GM10266 (cell line): ENCODE measurements at regions not wholly inside any gene's neighbourhood (a gene's known extent, or its start where the extent isn't known, plus 50 kb on each side); places are given as distances from the start of the nearest gene placed in this dataset.
"Not testable (repeated sequence)": the region's sequence is repeated elsewhere in the genome, so short reads cannot be mapped to it uniquely, and the experiment has no call there.

ENCODE experiments used
- DNase-seq: peaks from one replicate; pipeline ENCODE4 v3.0.0; 2012; ENCODE audit errors: extremely low spot score
- TF ChIP-seq, protein P1 (sequence below): IDR thresholded peaks from 2 replicates; pipeline ENCODE4 v1.5.1; 2012; ENCODE audit warnings: mild to moderate bottlenecking, low read depth; ENCODE audit not compliant: control insufficient read depth, insufficient read depth; ENCODE audit errors: missing control alignments

DNA sequence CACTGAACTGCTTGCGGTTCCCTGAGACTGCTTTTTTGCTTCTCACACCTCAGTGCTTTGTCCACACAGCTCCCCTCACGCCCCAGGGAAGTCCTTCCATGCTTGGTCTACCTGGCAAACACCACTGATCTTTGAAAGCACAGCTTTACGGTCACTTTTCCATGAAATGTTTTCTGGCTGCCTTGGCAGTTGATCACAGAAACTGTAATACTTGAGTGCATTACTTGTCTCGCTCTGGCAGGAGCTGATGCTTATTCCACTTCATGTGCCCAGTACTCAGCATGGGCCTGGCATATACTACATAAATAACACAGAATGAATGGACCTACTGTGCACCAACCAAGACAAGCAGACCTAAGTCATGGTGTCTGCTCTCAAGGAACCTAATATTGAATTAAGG lies 121.1 kb downstream of the MEX3B start:
- TF ChIP-seq, protein P1, sequence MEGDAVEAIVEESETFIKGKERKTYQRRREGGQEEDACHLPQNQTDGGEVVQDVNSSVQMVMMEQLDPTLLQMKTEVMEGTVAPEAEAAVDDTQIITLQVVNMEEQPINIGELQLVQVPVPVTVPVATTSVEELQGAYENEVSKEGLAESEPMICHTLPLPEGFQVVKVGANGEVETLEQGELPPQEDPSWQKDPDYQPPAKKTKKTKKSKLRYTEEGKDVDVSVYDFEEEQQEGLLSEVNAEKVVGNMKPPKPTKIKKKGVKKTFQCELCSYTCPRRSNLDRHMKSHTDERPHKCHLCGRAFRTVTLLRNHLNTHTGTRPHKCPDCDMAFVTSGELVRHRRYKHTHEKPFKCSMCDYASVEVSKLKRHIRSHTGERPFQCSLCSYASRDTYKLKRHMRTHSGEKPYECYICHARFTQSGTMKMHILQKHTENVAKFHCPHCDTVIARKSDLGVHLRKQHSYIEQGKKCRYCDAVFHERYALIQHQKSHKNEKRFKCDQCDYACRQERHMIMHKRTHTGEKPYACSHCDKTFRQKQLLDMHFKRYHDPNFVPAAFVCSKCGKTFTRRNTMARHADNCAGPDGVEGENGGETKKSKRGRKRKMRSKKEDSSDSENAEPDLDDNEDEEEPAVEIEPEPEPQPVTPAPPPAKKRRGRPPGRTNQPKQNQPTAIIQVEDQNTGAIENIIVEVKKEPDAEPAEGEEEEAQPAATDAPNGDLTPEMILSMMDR: no peak
- no peak for DNase-seq

DNA sequence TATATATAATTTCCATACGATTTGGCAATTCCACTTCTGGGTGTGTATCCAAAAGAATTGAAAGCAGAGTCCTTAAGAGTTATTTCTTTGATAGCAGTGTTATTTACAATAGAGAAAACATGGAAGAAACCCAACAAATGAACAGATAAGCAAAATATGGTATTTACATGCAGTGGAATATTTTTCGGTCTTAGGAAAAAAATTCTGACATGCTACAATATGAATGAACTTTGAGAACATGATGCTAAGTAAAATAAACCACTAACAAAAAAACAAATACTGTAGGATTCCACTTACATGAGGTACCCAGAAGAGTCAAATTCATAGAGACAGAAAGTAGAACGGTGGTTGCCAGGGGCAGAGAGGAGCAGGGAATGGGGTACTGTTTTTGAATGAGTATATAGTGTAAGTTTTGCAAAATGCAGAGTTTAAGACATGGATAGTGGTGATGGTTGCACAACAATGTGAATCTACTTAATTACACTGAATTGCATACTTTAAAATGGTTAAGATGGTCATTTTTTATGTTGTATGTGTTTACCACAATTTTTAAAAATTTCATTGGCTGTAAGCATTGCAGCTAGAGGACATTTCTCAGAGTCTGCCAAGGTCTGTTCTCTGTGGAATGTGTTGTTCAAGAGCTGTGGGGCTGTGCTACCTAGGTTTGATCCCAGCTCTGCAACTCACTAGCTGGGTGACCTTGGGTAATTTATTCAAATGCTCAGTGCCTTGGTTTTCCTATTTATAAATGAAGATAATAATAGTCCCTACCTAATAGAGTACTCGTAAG lies 122.1 kb downstream of the MEX3B start:
- DNase-seq: no peak
- TF ChIP-seq, protein P1: no peak

DNA sequence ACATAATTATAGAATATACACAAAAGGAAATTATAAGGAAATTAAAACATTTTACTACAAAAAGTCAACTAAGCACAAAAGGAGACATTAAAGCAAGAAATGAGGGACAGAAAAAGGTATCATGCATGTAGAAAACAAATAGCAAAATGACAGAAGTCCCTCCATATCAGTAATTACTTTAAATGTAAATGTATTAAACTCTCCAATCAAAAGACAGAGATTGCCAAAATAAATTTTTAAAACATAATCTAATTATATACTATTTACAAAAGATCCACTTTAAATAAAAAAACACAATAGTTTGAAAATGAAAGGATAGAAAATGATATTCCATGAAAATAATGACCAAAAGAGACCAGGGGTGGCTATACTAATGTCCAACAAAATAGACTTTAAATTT lies 123.7 kb downstream of the MEX3B start:
- TF ChIP-seq, protein P1: no peak
- DNase-seq: no peak

DNA sequence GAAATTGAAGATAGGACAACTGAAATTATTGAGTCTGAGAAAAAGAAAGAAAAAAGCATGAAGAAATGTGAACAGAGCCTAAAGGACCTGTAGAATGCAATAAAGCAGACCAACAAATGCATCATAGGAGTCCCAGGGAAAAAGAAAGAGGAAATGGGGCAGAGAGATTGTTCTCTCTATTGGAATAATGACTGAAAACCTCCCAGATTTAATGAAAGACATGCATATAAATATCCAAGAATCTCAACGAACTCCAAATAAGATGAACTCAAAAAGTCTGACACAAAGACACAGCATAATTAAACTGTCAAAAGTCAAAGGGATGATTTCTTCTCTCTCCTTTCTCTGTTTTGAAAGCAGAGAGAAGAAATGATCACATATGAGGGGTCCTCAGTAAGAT lies 124.7 kb downstream of the MEX3B start:
- DNase-seq: no peak
- TF ChIP-seq, protein P1: no peak

DNA sequence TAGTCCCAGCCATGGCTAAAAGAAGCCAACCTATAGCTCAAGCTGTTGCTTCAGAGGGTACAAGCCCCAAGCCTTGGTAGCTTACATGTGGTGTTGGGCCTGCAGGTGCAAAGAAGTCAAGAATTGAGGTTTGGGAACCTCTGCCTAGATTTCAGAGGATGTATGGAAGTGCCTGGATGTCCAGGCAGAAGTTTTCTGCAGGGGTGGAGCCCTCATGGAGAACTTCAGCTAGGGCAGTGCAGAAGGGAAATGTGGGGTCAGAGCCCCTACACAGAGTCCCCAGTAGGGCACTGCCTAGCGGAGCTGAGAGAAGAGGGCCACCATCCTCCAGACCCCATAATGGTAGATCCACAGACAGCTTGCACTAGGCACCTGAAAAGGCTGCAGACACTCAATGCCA lies 127.1 kb downstream of the MEX3B start:
- not testable (repeated sequence) for DNase-seq

DNA sequence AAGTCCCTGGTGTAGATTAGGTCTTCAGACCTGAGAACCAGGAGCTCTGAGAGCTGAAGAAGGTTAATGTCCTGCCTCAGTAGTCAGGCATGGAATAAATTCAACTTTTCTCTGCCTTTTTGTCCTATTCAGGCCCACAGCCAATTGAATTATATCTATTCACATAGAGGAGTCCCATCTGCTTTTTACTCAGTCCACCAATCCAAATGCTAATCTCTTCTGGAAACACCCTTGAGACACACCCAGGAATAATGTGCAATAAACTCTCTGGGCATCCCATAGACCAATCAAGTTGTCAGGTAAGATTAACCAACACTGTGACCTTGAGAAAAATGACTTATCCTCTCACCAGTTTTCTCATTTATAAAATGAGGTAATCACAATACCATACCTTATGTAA lies 129.4 kb downstream of the MEX3B start:
- no peak for DNase-seq
- TF ChIP-seq, protein P1: no peak

DNA sequence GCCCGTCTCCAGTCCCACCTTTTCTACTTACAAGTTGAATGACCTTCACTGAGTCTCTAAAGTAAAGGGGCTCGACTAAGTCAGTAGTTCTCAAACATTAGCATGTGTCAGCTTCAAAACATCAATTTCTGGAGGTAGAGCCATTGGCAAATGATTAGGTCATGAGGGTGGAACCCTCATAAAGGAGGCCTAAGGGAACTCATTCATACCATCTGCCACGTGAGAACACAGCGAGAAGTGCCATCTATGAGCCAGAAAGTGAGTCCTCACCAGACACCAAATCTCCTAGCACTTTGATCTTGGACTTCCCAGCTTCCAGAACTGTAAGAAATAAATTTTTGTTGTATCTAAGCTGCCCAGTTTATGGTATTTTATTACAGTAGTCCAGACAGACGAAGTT lies 129.8 kb downstream of the MEX3B start:
- DNase-seq: no peak
- TF ChIP-seq, protein P1: no peak

DNA sequence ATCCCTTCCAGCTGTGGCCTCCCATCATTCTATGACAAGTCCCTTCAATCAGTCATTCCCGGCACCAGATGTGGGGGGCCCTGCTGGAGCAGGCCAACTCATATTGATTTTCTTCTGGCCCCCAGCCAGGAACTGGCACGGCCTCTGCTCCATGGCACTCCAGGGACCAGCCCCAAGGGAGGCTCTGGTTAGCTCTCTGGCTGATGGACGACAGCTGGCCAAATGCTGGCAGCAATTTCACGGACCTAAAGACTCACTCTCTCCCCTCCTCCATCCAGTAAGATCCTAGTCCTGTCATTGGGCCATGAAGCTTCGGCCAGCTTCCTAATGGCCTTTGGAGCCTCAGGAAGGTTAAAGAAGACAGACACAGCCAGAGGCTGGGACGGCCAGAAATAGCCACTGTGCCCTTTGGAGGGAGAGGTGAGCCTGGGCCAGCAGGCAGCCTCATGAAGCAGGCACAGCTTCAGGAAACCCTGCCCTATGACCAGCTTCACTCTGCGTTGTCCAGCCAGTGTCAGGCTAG lies 131.0 kb downstream of the MEX3B start:
- DNase-seq: no peak

More for the DNA sequence above, 131.0 kb downstream of the MEX3B start:
- TF ChIP-seq, protein P1: no peak
